ENCODE measurements at regions not wholly inside any gene's neighbourhood (a gene's known extent, or its start where the extent isn't known, plus 50 kb on each side); places are given as distances from the start of the nearest gene placed in this dataset.

DNA sequence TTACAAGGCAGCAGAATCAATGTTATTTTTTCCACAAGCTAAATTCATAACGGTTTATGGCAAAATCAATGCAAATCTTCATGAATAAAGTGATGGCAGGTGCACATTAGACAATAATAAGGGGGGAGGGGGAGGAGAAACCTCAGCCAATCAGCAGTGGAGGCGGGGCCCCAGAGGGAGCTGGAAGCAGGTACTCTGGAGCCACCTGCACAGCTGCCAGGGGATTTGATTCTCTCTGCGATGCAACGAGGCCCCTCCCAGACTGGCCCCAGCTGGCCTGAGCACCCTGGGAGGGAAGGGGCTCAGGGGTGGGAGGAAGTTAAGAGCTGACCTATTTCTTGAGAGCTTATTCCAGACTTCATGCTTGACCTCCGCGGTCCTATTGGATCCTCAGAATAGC lies 127.8 kb upstream of the IGSF21 start:
- H3K4me3 ChIP-seq (ENCODE audit: low read depth, low read length): no peak overlapping the region
- no peak for DNase-seq (ENCODE audit: low read depth)
- no peak for TF ChIP-seq CTCF (IDR thresholded peaks at IDR 0.05; ENCODE audit: control insufficient read depth, extremely low read depth, insufficient read depth)

DNA sequence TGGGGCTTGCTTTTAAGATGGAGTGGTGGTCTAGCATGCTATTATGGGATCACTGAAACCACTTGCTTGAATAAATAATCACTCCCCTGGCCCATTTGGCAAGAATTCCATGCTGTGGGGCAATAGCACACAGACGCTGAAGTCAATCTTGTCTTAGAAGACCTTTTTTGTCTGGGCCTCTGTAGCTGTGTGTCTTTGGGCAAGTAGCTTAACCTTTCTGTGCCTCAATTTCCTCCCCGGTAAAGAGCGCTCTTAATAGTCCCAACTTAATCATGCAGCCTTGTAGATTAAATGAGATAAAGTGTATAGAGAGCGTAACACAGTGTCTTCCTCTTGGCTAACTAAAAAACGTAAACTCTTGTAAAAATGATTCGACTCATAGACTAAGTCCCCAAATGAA lies 125.4 kb upstream of the IGSF21 start:
- H3K4me3 ChIP-seq (ENCODE audit: low read depth, low read length): no peak overlapping the region
- DNase-seq (ENCODE audit: low read depth): no peak
- no peak for TF ChIP-seq CTCF (IDR thresholded peaks at IDR 0.05; ENCODE audit: control insufficient read depth, extremely low read depth, insufficient read depth)

- DNase-seq (ENCODE audit: low read depth): no peak
- peak; percentile 59 for TF ChIP-seq CTCF (IDR thresholded peaks at IDR 0.05; ENCODE audit: control insufficient read depth, extremely low read depth, insufficient read depth)
- no peak overlapping the region for H3K4me3 ChIP-seq (ENCODE audit: low read depth, low read length)
These were observed 123.0 kb upstream of the IGSF21 start for GRCh38 chr1:17984583-17984982.

GRCh38 chr1:17986156-17986555 lies 121.4 kb upstream of the IGSF21 start:
- H3K4me3 ChIP-seq (ENCODE audit: low read depth, low read length): no peak overlapping the region
- TF ChIP-seq CTCF (IDR thresholded peaks at IDR 0.05; ENCODE audit: control insufficient read depth, extremely low read depth, insufficient read depth): no peak
- no peak for DNase-seq (ENCODE audit: low read depth)

GRCh38 chr1:17990401-17990800 lies 117.2 kb upstream of the IGSF21 start:
- no peak for DNase-seq (ENCODE audit: low read depth)
- TF ChIP-seq CTCF (IDR thresholded peaks at IDR 0.05; ENCODE audit: control insufficient read depth, extremely low read depth, insufficient read depth): no peak
- H3K4me3 ChIP-seq (ENCODE audit: low read depth, low read length): no peak overlapping the region

- no peak for TF ChIP-seq CTCF (IDR thresholded peaks at IDR 0.05; ENCODE audit: control insufficient read depth, extremely low read depth, insufficient read depth)
- no peak for DNase-seq (ENCODE audit: low read depth)
- H3K4me3 ChIP-seq (ENCODE audit: low read depth, low read length): no peak overlapping the region
These were observed 115.6 kb upstream of the IGSF21 start for GRCh38 chr1:17991996-17992395.

GRCh38 chr1:17992800-17993199 lies 114.8 kb upstream of the IGSF21 start:
- TF ChIP-seq CTCF (IDR thresholded peaks at IDR 0.05; ENCODE audit: control insufficient read depth, extremely low read depth, insufficient read depth): no peak
- no peak overlapping the region for H3K4me3 ChIP-seq (ENCODE audit: low read depth, low read length)
- no peak for DNase-seq (ENCODE audit: low read depth)
